NCI-H1048 (cell line): ENCODE measurements at regions not wholly inside any gene's neighbourhood (a gene's known extent, or its start where the extent isn't known, plus 50 kb on each side); places are given as distances from the start of the nearest gene placed in this dataset.
"Not testable (repeated sequence)": the region's sequence is repeated elsewhere in the genome, so short reads cannot be mapped to it uniquely, and the experiment has no call there.

Source experiments
- DNase-seq: peaks from one replicate; lab custom pipeline; 2025; lab: John Stamatoyannopoulos, UW

DNA sequence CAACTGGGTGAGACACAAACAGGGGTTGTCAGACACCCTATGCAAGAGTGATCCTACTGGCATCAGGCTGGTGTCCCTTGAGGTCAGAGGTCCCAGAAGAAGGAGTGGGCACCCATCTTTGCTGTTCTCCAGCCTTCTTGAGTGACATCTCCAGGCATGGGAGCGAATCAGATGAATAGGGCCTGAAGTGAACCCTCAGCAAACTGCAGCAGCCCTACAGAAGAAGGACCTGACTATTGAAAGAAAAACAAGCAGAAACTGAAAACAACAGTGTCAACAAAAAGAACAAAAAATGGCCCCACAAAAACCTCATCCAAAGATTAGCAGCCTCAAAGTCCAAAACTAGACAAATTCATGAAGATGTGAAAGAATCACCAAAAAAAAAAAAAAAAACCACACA, 1229.7 kb upstream of the CRIM1 start:
- DNase-seq, result no peak

DNA sequence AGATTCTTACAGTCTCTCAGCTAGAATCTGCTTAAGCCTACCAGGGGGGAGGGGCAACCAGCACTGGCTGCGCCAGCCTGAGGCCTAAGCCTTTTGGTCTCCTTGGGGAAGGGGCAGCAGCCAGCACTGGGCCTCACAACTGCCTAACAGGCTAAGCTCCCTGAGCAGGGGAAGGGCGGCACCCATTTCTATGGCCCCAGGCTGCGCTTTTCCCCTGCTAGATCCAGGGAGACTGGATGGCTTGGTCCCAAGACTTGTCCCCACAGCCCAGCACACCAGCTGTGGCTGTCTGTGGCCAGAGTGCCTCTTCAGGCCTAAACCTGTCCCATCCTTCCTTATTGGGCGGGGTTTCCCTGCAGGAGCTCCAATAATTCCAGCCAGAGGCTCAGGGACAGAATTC, 1230.3 kb upstream of the CRIM1 start:
- no peak for DNase-seq

DNA sequence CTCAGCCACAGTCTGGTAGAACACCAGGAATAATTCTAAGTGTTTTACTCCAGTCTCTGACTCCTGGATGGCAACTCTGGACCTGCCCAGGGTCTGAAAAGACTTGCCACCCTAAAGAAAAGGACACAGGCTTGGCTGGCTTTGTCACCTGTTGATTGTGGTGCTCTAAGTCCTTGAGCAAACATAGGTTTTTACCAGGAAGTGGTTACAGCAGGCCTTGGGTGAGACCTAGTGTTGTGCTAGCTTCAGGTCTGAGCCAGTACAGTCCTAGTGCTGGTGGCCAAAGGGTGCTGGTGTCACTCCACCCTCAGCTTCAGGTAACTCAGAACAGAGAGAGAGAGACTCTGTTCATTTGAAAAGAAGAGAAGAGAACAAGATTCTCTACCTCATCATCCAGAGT, 1239.4 kb upstream of the CRIM1 start:
- no peak for DNase-seq

DNA sequence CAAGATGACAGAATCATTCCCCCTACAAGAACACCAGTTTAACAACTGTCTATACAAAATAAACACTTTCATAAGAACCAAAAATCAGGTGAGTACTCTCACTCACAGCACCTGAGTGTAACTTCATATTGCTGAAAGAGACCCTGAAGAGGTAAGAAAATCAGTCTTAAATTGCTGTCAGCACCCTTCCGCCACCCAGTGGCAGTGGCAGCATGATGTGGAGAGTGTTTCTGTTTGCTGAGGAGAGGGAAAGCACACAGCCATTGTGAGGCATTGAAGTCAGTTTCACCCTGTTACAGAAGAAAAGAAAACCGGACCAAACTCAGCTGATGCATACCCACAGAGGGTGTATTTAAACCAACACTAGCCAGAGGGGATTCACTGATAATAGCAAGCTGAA, 1240.8 kb upstream of the CRIM1 start:
- DNase-seq, result no peak

DNA sequence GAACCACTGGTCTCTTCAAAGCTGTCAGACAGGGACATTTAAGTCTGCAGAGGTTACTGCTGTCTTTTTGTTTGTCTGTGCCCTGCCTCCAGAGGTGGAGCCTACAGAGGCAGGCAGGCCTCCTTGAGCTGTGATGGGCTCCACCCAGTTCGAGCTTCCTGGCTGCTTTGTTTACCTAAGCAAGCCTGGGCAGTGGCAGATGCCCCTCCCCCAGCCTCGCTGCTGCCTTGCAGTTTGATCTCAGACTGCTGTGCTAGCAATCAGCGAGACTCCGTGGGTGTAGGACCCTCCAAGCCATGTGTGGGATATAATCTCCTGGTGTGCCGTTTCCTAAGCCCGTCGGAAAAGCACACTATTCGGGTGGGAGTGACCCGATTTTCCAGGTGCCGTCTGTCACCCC, 1243.2 kb upstream of the CRIM1 start:
- not testable (repeated sequence) for DNase-seq

DNA sequence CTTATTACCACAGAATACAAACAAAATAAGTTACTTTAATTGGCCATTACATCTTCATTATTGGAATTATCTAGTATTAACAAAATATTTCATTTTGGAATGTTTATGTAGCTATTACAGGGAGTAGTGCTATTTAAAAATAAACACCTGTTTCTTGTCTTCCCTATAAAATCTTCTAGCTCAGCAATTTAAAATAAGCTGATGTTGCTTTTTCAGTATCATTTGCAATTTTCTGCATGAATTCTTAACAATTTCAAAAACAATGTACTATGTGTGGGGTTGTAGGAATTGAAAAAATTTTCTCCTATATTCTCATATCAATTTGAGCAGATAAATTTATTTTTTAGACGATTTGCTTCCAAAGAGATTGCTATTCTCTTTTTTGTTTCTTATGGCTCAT, 1251.3 kb upstream of the CRIM1 start:
- no peak for DNase-seq

DNA sequence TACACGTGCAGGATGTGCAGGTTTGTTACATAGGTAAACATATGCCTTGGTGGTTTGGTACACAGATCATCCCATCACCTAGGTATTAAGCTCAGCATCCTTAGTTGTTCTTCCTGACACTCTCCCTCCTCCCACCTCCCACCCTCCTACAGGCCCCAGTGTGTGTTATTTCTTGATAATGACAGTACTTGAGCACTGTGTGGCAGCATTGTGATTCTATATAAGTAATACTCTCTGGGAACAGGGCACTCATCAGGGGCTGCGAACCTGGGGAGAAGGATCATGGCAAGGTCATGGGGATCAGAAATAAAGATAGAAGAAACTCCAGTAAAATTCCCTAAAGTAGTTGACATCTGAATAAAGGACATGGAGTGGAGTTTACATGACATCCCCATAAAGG, 1256.2 kb upstream of the CRIM1 start:
- DNase-seq, result no peak

DNA sequence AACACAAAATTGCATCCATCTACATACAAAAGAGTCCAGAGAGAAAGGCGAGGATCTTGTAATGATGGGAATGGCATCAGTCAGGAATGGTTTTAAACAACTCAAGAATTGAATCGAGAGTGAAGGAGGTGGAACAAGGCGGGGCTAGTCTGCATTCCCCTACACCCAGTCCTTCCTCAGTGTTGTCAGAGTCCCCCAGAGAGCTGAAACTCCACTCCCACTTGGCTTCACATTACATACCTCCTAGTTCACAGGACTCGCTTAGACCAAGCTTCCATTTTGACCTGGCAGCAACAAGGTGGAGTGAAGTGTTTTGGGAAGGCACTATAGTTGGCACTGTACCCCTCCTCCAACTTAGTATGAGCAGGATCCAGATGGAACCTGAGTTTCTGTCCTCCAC, 1273.5 kb upstream of the CRIM1 start:
- no peak for DNase-seq

DNA sequence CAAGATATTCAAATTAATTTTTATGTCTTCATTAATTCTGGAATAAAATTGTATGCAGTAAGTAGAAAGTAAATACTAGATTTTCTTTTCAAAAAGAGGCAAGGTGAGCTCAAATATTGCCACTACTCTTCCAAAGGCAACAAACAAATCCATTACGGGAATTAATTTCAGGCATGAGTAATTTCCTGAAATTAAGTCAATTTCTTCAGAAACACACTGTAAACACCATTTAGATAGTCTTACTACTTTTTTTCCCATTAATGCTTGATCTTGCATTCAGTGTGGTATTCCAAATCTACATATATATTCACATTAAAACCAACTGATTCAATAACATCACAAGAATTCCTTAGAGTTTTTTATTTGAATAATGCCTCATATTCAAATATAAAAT, 1274.0 kb upstream of the CRIM1 start:
- no peak for DNase-seq

DNA sequence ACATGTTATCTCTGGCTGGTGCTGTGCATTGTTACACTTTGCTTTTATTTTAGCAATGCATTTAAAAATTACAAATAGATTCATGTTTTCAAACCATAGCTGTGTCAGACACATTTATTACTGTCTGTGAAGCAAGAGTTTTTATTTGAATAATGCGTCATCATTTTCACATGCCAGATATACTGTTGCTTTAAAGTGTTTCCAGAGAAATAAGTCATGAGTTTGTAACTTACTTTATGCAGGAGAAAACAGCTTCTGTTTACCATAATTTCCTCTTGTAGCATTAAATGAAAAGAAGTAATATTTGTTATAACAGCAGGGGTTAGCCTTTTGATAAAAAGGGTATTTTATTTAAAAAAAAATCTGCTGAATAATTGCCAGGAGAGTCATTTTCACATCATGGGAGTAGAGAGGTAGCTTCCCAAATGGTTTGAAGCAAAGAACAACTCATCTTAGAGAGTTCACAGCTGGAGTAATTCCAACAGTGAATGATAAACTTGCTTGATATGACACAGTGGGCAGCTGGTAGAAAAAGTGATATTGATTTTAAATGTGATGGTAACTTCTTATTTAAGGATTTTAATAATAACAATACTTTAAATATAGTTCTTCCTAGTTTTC, 1274.5 kb upstream of the CRIM1 start:
- no peak for DNase-seq

DNA sequence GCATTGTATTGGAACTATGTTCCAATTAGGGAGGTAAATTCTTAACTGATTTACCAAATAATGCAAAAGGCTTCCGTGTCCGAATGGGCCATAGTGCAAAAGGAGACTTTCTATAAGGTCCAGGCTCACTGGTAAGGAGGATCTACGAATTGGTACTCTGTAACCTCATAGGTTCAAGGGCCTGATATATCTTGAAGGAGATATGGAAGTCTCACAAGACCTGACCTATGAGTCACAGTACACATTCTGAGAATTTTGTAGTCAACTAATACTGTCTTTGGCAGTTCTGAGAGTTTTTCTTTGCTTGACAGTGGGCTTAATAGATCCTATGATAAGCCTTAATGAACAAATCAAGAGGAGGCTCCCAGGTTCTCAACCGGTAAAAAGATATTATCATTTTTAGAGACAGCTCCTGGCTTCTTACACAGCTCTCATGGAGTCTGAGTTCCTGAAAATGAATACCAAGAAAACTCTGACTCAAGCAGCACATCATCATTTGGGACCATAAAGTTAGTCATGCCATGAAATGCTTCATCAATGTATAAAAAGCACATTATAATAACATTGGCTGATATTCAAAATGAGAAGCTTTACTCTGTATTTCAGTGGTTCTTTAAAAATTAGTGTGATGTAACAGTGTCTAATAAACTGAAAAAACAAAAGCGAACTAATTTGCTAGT, 1275.2 kb upstream of the CRIM1 start:
- DNase-seq, result no peak

DNA sequence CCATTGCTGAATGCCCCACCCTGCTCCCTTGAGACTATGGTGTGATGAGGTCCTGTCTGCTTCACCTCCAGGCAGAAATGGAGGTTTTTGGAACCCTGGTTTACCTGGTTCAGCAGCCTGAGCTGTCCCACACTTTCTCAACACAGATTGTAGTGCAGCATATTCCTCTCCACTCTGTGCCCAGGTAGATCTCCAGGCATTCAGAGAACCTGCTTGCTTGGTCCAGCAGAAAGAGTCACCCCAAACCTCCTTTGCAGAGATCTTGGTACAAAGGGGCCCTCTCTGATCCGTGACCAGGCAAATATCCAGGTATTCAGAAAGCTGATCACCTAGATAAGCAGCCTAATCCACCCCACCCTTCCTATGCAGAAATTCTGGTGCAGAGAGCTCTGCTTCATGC, 1288.2 kb upstream of the CRIM1 start:
- no peak for DNase-seq

DNA sequence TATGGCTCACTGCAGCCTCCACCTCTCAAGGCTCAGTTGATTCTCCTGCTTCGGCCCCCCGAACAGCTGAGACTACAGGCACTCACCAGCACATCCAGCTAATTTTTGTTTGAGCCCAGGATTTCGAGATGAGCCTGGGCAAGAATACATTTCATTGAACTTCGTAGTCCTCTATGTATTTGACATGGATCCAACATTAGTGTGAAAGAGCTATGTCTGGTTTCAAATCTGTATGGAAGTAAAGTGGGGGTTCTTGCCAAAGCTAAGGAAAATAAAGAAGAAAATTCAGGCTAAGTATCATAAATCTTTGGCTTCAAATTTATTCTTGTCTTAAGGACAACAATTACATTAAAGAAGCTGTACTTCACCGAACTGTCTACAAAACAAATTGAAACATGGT, 1291.7 kb upstream of the CRIM1 start:
- no peak for DNase-seq

DNA sequence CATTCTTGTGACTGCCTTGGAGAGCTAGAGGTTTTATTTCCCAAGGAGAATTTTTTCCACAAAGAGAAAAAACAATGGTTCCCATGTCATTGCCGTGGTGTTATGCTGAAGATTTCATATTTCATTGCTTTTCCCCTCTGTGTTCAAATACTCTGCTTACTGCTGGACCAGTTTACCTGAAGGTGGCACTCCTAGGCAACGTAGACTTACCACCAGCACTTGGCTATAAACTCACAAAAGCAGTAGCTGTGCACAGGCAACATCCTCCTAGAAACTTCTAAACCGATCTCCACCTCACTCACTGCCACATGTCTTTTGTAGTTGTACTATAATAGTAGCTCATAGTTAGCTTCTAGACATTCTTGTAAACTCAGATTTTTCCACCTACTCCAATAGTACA, 1319.7 kb upstream of the CRIM1 start:
- DNase-seq, result no peak

DNA sequence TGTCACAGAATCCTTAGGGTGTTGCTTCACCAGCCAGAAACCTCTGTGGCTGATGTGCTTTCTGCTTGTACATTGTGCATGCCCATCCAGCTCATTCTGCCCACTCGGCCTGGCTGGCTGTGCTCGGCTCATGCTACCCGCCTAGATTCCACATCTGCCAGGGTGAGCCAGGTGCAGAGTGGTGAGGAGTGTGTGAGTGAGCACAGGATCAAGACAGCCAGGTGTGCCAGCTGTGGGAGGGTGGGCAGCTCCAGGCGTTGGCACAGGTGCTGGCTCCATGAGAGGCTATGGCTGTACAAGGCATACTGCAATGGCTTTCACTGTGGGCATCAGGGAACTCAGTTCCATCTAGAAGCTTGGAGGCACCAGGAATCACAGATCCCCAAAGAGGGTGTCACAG, 1321.8 kb upstream of the CRIM1 start:
- DNase-seq, result no peak

DNA sequence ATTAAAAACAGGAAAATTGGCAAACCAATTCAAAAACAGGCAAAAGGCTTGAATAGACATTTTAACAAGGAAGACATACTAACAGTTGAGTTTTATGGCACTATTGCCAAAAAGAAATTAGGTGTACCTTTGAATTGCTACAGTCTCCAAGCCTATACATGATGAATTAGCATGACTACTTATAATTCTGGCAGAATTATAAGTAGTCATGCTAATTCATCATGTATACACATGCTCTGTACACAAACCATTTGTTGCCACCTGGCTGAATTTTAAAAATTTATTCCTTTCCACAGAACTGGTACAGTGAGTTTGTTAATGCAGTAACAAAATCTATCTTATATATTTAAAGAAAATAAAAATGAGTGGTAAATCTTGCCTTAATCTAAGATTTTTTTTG, 1332.0 kb upstream of the CRIM1 start:
- no peak for DNase-seq

DNA sequence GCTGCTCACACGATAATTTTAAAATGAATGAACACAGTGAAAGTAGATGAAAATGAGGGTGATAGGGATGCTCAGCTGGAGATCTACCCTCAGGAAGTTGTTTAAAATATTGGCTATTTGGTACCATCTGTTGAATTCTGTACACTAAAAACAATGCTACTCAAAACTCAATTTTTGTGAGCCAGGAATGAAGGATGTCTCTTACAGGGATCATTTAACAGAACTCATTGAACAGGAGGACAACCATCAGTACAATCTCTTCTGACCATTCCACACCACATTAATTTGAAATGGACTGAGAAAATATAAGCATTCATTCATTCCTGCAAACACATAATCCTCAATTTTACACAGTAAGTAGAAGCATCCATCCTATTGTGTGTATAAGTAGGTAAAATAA, 1355.1 kb upstream of the CRIM1 start:
- no peak for DNase-seq

DNA sequence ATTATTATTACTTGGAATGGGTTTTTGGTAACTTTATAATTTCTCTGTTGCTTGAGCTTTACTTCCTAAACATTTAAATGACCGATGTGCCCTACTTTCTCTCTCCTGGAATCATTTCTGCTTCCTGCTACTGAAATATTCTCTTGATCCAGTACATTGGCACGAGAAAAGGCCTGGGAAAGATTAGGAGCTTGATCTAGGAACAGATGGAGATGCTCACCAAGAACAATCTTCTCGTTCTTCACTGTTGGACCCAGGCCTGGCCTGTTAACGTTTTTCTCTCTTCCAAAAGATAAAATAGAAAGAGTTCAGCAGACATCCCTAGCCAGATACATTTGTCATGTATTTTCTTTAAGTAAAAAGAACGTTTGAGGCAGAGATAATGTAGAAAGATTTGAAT, 1356.8 kb upstream of the CRIM1 start:
- no peak for DNase-seq

DNA sequence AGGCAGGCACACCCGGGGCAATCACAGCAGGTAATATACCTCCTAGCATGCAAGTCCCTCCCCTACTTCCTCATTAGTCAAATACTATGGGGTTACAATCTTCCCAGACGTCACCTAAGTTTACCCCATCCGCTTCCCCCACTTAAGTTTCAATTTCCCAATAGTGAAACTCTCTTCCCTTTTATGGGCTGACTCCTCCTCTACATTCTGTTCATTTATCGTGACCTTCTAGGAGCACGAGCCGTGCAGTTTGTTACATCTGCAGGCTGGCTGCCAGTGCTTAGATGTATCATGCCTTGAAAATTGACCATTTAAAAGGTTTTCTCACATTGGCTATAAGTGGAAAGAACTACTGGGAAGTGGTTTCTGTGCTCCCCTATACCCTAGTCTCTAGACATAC, 1357.8 kb upstream of the CRIM1 start:
- DNase-seq, result no peak

DNA sequence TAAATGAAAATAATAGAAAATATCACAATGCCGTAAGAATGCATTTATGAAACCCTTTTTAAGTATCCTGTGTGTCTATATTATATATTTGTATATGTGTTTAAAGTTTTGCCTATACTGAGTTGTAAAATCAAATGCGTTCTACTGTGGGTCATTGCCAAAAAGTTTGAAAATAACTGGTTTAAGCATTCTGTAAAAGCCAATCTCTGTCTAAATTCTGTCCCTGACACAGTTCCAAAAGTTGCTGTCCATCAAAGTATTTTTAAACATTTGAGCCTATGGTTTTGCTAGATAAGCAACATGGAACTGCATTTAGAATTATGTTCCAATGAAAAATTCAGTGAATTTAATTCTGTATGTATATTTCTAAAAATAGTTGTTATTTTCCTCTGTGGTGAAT, 1360.4 kb upstream of the CRIM1 start:
- no peak for DNase-seq

DNA sequence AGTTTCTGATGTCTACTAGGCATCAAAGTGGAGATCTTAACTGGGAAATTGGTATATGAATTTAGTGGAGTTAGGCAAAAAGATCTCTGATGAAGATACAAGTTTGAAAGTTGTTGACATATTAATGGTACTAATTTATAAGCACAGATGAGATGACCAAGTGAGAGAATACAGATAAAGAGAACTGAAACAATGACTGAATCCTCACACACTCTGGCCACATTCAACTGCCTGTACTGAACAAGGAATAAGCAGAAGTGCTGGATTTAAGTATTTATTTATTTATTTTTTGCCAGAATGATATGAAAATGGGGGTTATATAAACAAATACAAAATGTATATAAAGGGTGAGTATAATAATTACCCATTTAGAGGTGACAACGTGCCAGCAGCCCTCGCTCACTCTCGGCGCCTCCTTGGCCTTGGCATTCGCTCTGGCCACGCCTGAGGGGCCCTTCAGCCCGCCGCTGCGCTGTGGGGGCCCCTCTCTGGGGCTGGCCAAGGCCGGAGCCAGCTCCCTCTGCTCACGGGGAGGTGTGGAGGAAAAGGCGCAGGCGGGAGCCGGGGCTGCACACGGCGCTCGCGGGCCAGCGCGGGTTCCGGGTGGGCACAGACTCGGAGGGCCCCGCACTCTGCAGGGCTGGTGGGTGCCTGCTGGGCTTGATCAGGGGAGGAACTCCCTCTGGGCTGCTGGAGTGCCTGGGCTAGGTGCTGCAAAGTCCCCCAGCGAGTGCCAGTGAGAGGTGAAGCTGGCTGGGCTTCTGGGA, 1363.9 kb upstream of the CRIM1 start:
- no peak for DNase-seq

DNA sequence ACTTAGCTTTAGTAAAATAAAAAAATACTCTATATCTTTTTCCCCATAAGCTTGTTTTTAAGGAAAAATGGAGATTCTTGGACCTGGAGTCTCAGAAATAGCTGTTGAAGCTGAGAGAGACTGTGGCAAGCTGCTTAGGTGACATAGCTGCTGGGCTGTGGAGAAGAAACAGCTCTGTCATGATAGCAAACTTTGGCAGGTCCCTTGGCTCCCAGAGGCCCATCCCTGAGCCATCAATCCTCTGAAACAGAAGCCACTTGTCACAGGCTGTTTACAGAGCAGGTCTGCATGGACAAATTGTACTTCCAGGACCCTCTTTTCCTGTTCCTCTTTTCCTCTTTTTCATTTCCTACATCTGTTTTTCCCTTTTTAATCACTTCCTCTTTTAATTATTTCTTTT, 1370.1 kb upstream of the CRIM1 start:
- DNase-seq, result no peak

DNA sequence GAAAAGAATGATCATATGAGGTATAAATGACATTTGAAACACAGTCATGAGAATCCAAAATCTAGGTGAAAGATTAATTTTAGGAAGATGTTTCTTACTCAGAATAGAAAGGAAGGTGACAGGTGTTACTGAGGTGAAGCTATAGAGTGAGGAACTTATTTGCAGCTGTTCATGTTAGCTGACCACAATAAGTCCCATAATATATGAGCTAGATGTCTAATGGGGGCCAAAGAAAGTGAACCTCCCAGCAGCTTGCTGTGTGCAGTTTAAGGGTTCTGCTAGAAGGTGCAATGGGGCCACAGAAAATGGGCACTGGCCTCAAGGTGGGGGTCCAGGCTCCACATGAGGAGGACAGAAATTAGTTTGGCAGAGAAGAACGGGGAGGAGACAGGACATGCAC, 1374.9 kb upstream of the CRIM1 start:
- DNase-seq, result no peak

DNA sequence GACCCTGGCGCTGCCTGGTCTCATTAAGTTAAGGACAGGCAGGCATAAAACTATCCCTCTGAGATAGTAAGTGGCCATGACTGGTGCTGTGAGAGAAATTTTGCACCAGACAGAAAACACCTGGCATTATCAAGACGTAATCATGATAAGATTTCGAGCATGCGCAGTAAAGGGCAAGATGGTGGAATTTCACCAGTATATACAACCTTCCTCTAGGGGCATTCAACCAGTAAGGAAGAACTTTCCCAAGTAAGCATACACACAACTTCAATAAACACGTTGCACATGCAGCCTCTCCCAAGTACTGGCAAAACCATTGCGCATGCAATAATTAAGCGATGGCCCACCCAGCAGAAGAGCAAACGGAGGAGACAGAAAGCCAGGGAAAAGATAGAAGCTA, 1376.4 kb upstream of the CRIM1 start:
- DNase-seq, result no peak
